ENCODE measurements at regions not wholly inside any gene's neighbourhood (a gene's known extent, or its start where the extent isn't known, plus 50 kb on each side); places are given as distances from the start of the nearest gene placed in this dataset.

- no peak overlapping the region for H3K27ac ChIP-seq
- no peaks in the 10 kb centered on the region for H3K4me1 ChIP-seq (ENCODE audit: control insufficient read depth in 1 of 2, low read depth in 2 of 2)
- H3K36me3 ChIP-seq, result no peaks in the 10 kb centered on the region
- H3K27me3 ChIP-seq (replicated peaks; ENCODE audit: insufficient read depth), result no peaks in the 10 kb centered on the region
- DNase-seq (ENCODE audit: low spot score) (no peak), ATAC-seq (ENCODE audit: insufficient number of reproducible peaks, low FRiP score, low read depth) (no peak)
- no peak for TF ChIP-seq CTCF (IDR thresholded peaks at IDR 0.05)
- H3K9me3 ChIP-seq, result peaks cover 10% of the 10 kb centered on the region
- no peak overlapping the region for H3K4me3 ChIP-seq
Measured at GRCh38 chr6:99181174-99181573, 168.3 kb downstream of the FAXC start.

GRCh38 chr6:99178168-99178567, 171.3 kb downstream of the FAXC start:
- Histone ChIP-seq H3K9me3 (peaks cover 10% of the 10 kb centered on the region), H3K36me3 (no peaks in the 10 kb centered on the region), H3K4me3 (no peak overlapping the region), H3K27me3 (replicated peaks; ENCODE audit: insufficient read depth) (no peaks in the 10 kb centered on the region), H3K4me1 (ENCODE audit: control insufficient read depth in 1 of 2, low read depth in 2 of 2) (no peaks in the 10 kb centered on the region), H3K27ac (no peak overlapping the region)
- DNase-seq (ENCODE audit: low spot score), result no peak
- no peak for ATAC-seq (ENCODE audit: insufficient number of reproducible peaks, low FRiP score, low read depth)
- no peak for TF ChIP-seq CTCF (IDR thresholded peaks at IDR 0.05)

GRCh38 chr6:99177736-99178135, 171.7 kb downstream of the FAXC start:
- Histone ChIP-seq H3K27me3 (replicated peaks; ENCODE audit: insufficient read depth) (no peaks in the 10 kb centered on the region), H3K27ac (no peak overlapping the region), H3K9me3 (peaks cover 10% of the 10 kb centered on the region), H3K36me3 (no peaks in the 10 kb centered on the region), H3K4me1 (ENCODE audit: control insufficient read depth in 1 of 2, low read depth in 2 of 2) (no peaks in the 10 kb centered on the region), H3K4me3 (no peak overlapping the region)
- TF ChIP-seq CTCF (IDR thresholded peaks at IDR 0.05), result no peak
- no peak for ATAC-seq (ENCODE audit: insufficient number of reproducible peaks, low FRiP score, low read depth)
- no peak for DNase-seq (ENCODE audit: low spot score)

- Histone ChIP-seq H3K4me1 (ENCODE audit: control insufficient read depth in 1 of 2, low read depth in 2 of 2) (no peaks in the 10 kb centered on the region), H3K27ac (no peak overlapping the region), H3K9me3 (no peaks in the 10 kb centered on the region), H3K4me3 (no peak overlapping the region), H3K27me3 (replicated peaks; ENCODE audit: insufficient read depth) (no peaks in the 10 kb centered on the region), H3K36me3 (no peaks in the 10 kb centered on the region)
- ATAC-seq (ENCODE audit: insufficient number of reproducible peaks, low FRiP score, low read depth), result no peak
- TF ChIP-seq CTCF (IDR thresholded peaks at IDR 0.05), result no peak
- DNase-seq (ENCODE audit: low spot score), result no peak
Measured at GRCh38 chr6:99165838-99166237, 183.6 kb downstream of the FAXC start.

- Histone ChIP-seq H3K4me3 (no peak overlapping the region), H3K9me3 (no peaks in the 10 kb centered on the region), H3K27ac (no peak overlapping the region), H3K27me3 (replicated peaks; ENCODE audit: insufficient read depth) (no peaks in the 10 kb centered on the region), H3K4me1 (ENCODE audit: control insufficient read depth in 1 of 2, low read depth in 2 of 2) (no peaks in the 10 kb centered on the region), H3K36me3 (no peaks in the 10 kb centered on the region)
- DNase-seq (ENCODE audit: low spot score), result no peak
- ATAC-seq (ENCODE audit: insufficient number of reproducible peaks, low FRiP score, low read depth), result no peak
- no peak for TF ChIP-seq CTCF (IDR thresholded peaks at IDR 0.05)
Measured at GRCh38 chr6:99152347-99152643, 197.2 kb downstream of the FAXC start.

Data from thoracic aorta (tissue), 2 donors.